HG03064 (cell line): ENCODE measurements at regions not wholly inside any gene's neighbourhood (a gene's known extent, or its start where the extent isn't known, plus 50 kb on each side); places are given as distances from the start of the nearest gene placed in this dataset.
"Not testable (repeated sequence)": the region's sequence is repeated elsewhere in the genome, so short reads cannot be mapped to it uniquely, and the experiment has no call there.

ENCODE experiments used
- ATAC-seq: cut with Tn5 transposase; IDR thresholded peaks from one replicate; pipeline ENCODE4 v1.9.1; 2021; ENCODE audit warnings: low read depth; ENCODE audit not compliant: unreplicated experiment

GRCh38 chr6:2344319-2344905 is 99.0 kb upstream of the GMDS start:
- ATAC-seq = no peak

GRCh38 chr6:2327591-2327990 is 82.2 kb upstream of the GMDS start:
- no peak for ATAC-seq

GRCh38 chr6:2324166-2324953 is 79.0 kb upstream of the GMDS start:
- ATAC-seq = no peak

- not testable (repeated sequence) for ATAC-seq
Observed at GRCh38 chr6:2317498-2317897, 72.1 kb upstream of the GMDS start.

- no peak for ATAC-seq
Observed at GRCh38 chr6:2314641-2315040, 69.2 kb upstream of the GMDS start.

GRCh38 chr6:2310042-2310441 is 64.6 kb upstream of the GMDS start:
- no peak for ATAC-seq

- ATAC-seq = no peak
Observed at GRCh38 chr6:2309122-2309521, 63.7 kb upstream of the GMDS start.

- ATAC-seq = no peak
Observed at GRCh38 chr6:2307799-2308198, 62.4 kb upstream of the GMDS start.

- ATAC-seq = no peak
Observed at GRCh38 chr6:2305951-2306350, 60.5 kb upstream of the GMDS start.

GRCh38 chr6:2302482-2302881 is 57.1 kb upstream of the GMDS start:
- ATAC-seq = not testable (repeated sequence)

- ATAC-seq = no peak
Observed at GRCh38 chr6:2296781-2297180, 51.4 kb upstream of the GMDS start.
